Limb (tissue), 2 donors: ENCODE measurements at regions not wholly inside any gene's neighbourhood (a gene's known extent, or its start where the extent isn't known, plus 50 kb on each side); places are given as distances from the start of the nearest gene placed in this dataset.
A peak's percentile ranks its signal among the peaks of the same experiment; 100 is the strongest.
"Not testable (repeated sequence)": the region's sequence is repeated elsewhere in the genome, so short reads cannot be mapped to it uniquely, and the experiment has no call there.

Source experiments
- DNase-seq, 2 donors: peaks; one replicate each; pipeline ENCODE4 v3.0.0-alpha.2; 2016; ENCODE audit errors: extremely low spot score in 2 of 2

DNA sequence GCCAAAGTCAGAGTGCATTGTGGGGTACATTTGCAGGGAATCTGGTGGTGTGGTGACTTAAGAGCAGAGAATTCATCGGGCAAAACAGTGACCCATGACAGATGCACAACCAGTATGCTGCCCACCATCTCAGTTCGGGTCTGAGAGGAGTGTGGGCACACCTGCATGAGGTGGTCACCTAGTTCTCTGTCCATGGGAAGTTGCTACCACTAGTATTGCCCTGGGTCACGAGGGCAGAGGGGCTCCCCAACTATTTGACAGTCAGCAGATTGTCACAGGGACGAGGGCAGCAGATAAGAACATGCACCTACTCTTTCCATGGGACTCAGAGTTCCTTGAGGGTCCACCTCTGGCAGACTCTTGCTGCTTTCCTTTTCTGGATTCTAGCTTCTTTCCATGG lies 305.2 kb upstream of the MAOA start:
- DNase-seq, result no peak

DNA sequence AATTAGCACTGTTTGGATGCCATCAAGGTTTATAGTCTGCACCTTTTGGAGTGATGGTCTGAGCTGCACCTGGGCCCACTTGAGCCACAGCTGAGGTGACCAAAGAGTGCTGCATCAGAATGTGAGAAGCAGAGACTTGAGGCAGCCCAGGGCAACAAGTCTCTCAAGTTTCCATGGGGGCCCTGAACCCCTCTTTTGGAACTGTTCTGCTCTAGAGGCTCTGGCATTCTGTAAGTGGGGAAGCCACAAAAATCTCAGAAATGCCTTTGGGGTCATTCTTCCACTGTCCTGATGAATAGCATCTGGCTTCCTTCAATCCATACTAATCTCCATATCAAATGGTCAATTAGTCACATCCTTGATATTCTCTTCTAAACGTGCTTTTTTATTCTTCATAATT lies 298.4 kb upstream of the MAOA start:
- DNase-seq, result no peak

DNA sequence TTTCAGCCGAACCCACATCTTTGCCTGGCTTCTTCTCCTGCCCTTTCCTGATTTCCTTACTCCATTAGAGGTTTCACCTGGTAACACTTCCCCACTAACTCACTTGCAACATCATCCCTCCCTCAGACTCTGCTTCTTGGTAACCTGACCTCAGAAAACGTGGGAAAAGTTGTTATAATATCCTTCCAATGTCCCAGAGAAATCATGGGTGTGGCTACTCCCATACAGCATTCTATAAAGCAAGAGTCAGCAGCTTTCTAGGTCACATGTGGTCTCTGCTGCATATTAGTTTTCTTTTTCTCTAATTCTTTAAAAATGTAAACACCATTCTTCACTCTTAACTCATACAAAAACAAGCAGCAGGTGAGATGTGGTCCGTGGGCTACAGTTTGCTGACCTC lies 283.1 kb upstream of the MAOA start:
- no peak for DNase-seq

DNA sequence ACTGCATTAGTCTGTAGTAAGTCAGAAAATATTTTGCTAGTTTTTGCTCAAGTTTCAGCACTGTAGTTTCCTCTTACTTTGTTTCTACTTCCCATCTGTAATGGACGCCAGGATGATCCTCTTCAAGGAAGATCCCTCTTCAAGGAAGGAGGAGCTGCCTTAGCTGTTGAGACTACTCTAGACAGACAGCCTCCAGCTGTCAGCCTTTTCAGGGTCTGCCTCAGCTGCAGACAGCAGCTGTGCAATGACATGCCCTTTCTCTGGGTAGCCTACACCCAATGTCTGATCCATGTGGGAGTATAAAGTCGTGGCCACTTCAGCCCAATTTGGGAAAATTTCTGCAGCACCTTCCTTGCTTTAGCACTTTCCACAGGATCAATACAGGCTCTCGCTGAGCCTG lies 281.0 kb upstream of the MAOA start:
- no peak for DNase-seq

DNA sequence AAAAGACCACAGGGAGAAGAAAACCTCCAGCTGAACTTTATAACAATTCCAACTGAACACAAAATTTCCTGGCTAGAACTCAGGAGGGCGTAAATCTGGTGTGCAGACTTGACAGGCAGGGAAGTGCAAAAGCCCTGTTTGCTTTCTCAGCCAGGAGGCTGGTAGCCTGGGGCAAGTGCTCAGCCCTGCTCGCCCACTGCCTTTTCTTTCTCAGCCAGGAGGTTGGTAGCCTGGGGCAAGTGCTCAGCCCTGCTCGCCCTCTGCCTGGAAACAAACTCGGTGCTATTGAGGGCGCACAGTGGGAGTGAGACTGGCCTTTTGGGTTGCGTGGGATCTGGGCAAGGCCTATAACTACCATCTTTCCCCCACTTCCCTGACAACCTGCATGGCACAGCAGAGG lies 275.4 kb upstream of the MAOA start:
- no peak for DNase-seq

DNA sequence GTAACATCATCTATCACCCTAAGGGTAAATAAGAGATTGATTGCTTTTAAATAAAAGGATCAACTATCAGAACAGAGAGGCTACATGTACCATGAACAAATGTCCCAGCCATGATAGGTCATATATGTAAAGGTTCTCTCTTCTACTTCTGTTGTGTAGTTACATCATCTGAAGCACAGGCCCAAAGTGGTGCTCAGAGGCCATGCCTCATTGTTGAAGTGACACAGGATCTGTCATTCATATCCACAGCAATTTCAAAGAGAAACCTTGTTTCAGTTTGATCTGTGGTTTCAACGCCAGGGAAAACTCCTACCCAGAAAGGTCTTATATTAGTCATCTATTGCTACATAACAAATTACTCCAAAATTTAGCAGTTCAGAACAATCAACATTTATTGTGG lies 269.2 kb upstream of the MAOA start:
- no peak for DNase-seq

DNA sequence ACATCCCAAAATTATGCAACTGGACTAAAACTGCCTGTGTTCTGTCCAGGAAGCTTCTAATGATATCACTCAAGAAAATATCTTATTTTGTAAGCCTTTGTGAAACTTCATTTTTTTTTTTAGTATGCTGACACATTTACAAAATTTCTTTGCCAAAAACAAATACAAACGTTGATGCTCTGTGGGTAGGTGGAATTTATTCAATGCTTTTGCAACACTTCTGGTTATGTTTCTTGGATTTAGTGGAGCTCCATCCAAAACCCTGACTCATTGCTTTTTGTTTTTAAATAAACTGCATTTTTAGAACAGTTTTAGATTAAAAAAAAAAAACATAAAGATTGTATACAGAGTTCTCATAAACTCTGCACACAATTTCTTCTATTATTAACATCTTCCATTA lies 250.9 kb upstream of the MAOA start:
- DNase-seq, result no peak

DNA sequence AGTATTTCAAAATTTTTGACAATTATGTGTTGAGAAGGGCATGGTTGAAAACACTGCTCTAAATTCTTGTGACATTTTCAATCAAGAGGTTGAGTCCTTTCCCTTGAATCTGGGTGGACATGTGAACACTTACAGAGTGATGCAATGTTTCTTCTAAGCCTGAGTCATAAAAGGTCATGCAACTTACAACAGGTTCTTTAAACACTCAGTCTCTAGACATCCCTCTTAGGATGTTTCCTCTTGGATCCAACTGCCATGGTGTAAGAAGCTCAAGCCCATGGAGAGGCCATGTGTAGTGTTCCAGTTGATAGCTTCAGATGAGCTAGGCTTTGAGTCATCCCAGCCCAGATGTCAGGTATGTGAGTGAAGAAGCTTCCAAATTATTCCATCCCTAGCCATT lies 232.2 kb upstream of the MAOA start:
- DNase-seq, result no peak

DNA sequence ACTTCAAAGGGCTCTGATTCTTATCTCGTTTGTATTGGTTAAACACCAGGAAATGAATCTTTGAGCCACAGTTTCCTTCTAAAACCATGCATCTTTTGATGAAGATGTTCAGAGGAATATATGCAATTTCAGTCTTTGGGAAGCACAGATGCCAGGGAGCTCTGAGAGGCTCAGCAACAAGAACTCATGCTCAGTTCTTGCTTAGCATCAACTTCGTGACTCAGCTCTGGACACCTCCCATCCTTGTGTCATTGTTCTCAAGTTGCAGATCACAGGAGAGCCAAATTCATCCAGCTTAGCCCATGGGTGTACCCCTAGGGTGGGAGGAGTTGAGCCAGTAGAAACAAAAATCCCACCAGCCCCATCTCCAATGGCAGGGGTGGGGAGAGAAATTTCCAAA lies 219.6 kb upstream of the MAOA start:
- no peak for DNase-seq

DNA sequence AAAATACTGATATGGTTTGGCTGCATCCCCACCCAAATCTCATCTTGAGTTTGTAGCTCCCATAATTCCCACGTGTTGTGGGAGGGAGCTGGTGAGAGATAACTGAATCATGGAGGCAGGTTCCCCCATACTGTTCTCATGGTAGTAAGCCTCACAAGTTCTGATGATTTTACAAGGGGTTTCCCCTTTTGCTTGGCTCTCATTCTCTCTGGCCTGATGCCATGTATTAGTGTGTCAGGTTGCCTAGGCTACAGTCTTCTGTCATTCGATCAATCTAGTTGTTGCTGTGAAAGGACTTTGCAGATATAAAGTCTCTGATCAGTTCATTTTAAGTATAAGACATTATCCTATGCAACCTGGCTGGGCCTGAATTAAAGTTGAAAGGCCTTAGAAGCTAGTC lies 209.3 kb upstream of the MAOA start:
- DNase-seq, result no peak

DNA sequence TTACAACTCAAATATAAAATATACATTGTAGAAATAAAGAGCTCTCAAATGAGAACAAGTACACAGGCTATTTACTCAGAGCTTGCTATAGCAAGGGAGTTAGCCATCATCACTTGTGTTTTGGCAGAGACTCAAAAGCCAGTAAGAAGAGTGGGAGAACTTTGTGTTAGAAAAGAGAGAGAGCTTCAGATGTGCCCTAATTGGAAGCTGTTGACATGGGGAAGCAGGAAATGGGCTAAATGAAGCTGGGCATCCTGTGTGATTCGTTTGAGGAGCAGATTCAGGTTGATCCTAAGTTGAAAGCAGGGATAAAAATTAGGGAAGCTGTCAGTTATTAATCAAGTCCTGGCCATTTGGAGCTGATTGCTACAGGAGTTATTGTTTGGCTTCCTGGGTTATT lies 207.4 kb upstream of the MAOA start:
- DNase-seq, result no peak

DNA sequence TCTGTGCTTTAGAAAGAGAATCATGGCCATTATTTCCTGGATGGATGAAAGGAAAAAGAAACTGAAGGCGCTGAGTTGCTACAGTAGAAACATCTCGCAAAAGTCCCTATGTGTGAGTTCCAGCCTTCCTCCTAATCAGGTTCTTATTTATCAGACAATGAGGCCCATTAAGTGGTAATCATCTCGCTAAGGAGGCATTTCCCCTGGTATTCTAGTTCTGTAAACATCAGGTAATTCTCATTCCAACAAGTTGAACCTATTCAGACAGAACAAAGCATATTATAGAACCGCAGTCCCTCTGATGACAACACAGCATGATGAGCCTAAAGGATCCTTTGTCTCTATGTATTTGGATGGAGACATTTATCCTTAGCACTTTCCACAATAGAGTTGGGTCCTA lies 205.7 kb upstream of the MAOA start:
- no peak for DNase-seq

DNA sequence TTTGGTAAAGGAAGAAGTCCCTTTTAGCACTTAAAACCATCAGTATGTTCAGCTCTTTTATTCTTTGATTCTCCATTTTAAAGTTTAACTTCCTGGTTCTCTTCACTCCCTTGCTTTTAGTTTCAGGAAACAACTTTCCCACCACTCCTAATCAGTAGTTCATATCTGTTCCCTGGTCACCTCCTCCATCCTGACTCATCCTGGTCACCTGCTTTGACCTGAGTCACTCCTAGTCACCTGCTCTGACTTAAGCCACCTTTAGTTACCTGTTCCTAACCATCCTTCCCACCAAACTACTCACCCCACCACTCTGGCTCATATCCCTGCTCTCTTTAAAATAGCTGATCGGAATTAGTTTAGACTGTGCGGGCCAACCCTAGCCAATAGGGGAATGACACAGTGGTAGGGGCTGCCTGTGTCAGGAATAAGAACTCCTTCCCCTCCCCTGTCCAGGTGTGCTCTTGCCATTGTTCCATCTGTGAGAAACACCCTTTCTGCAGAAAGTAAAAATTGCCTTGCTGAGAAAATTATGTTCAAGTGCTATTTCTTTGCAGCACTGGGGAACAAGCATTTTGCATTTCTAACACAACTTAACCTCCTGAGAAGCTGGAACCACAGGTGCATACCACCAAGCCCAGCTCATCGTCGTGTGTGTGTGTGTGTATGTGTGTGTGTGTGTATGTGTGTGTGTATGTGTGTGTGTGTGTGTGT lies 204.0 kb upstream of the MAOA start:
- not testable (repeated sequence) for DNase-seq

DNA sequence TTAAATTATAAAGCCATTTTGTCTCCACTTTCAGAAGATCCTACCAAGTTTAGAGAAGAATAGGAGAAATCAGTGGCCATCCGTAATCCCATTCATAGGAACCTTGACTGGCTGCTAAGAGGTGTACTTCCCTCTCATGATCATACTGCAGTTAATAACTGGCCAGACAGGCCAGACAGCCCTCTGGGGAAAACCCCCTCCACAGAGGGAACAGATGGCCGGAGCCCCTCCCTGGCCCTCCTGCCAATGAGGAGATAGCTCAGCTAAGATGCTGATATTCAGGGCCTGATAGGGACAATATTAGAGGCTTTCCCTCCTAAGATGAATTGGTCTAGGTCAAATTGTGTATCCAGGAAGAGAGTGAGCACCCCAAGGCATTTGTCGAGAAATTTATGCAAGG lies 200.0 kb upstream of the MAOA start:
- no peak for DNase-seq

DNA sequence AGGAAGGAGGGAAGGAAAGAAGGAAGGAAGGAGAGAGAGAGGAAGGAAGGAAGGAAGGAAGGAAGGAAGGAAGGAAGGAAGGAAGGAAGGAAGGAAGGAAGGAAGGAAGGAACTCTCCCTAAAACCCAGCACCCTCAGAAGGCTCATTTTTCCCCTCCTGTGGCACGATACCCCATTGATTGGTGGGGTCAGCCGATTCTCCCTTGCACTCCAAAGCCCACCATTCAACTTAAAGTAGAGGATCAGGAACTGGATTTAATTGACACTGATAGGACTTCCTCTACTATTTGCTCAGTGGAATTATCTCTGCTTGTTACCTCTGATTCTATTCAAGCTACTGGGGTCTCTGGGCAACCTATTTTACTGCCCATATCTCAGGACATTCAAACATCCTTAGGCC lies 199.2 kb upstream of the MAOA start:
- no peak for DNase-seq

DNA sequence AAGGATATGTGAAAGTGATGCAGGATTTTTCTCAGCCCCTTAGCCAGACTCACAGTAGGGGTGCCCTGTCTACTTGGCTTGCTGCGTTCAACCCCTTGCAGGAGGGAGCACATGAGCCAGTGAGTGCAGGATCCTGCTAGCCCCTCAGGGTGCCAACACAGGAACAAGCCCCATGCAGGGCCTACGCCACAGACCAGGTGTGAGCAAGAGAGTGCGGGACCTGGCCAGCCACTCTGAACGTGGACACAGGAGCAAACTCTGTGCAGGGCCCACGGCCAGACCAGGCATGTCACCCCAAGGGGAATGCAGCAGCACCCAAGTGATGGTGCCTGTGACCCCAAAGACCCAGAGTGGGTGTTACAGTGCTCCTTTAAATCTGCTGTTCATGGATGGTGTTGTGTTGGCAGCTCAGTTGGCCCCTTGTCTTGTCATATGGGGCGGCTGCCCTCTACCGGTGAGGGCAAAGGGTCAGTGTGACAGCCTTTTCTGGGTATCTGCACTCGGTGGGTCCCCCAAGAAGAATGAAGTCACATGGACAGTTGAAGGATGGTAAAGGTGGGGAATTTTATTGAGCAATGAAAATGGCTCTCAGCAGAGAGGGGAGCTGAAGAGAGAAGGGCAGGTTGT lies 188.4 kb upstream of the MAOA start:
- no peak for DNase-seq

DNA sequence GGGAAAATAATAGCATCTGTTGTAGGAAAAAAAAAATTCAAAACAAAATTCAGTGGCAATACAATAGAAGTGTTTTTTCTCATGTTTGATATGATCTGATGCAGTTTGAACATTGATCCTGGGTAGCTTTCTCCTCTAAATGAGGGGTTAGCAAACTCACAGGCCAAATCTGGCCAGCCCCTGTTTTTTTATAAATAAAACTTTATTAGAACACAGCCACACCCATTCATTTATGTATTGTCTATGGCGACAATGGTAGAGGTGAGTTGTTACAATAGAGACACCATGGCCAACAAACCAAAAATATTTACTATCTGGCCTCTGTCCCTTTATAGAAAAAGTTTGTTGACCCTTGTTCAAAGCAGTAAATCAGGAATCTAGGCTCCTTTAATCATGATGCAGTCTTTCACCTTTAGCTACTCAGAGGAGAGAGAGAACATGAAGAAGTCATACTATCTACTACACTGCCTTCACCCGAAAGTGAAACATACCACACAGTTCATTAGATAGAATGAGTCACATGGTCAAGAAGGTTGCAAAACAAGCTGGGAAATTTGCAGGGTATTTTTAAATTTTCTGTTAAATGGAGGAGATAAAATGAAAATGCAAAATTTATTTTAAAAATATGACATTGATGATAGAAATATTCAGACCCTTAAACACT lies 186.6 kb upstream of the MAOA start:
- no peak for DNase-seq

DNA sequence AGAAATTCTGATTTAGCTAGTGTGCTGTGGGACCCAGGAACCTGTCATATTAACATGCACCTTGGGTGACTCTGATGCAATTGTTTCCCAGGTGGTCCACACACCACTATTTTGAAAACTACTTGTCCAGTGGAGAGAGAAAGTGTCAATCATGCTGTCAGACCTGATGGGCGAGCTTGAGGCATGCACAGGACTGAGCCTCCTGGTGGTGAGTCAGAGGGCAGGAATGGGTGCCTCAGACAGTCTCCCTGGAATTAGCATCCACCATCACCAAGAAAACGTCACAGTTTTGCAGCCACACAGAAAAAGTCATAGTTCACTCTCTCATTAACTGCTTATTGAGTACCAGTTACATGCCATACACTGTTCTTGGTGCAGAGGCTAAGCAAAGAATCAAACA lies 181.8 kb upstream of the MAOA start:
- DNase-seq, result no peak

DNA sequence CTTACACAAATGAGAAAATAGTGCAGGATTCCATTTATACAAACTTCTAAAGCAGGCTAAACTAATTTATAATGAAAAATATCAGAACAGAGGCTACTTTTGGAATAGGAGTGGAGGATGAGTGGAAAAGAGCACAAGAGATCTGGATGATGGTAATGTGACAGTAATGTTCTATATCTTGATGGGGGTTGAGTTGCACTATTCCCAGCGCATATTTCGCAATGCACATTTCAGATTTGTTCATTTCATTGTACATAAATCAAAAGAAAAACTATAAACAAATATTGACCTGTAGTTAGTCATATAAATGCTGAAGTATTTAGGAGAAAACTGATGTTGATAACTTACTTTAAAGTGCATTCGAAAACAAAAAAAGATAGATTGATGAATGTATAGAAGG lies 177.0 kb upstream of the MAOA start:
- no peak for DNase-seq

DNA sequence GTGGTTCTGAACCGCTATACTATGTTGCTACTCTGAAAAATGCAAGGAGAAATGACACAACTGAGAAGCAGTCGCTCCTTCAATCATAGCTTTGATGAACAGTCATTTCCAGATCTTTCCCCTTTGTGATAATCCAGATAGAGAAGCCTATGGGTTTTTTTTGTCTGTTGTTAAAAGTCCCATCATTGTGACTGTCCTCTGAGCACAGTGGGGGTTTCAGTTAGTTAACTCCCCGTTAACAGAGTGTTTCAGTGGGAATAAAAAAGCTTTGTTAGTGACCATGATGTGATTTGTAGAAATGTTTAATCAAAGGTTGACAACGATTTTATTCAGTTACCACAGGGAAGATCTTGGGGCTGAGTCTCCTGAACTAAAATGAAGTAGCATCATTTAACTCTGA lies 176.2 kb upstream of the MAOA start:
- DNase-seq, result no peak

DNA sequence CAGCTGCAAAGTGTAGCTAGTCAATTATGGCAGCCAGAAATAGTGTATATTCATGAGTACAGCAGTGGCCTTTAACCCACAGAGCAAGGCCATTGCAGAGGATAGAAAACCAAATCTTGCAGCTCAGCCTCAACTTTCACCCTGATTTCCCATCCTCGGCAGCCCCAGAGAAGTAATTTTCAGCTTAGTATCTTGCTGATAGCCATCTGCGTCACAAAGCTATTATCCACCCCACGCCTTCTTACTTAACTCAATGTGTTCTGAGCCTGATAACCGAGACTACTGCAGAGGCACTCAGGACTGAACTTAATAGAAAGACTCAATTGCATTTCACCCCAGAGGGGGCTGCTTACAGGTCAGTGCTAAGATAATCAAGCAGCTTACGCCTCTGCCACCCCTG lies 174.5 kb upstream of the MAOA start:
- DNase-seq, result no peak

DNA sequence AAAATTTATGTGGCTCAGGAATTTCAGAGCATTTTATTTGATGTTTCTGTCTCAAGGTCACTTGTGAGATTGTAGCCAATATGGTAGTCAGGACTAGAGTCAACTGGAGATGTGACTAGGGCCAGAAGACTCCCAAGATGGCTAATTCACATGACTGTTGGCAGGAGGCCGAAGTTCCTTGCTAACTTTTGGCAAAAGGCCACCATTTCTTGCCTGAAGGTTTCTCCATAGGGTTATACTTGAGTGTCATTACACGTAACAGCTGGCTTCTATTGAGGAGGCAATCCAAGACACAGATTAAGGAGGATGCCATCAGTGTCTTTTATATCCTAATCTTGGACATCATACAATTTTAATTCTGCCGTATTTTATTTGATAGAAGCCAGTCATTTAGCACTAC lies 162.3 kb upstream of the MAOA start:
- DNase-seq, result no peak

DNA sequence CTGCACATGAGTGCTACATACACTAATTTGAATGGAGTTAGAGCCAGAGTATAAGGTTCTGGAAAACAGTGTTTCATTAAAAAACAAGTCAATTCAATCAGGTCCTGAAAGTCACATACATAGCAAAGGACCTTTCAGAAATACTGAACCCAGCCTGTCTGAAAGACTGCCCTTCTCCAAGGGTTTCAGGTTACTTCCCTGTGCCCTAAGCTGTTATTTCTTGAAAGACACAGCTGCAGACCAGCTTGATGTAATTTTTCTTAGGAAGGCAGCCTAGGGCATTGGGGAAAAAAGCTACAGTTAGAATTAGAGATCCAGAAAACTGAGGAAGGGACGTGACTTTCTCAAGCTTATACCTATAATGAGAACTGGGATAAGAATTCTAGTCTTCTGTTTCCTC lies 155.9 kb upstream of the MAOA start:
- DNase-seq, result peak in 1 of 2 donors; percentile 5
